GM23338 (cell line): ENCODE measurements at regions not wholly inside any gene's neighbourhood (a gene's known extent, or its start where the extent isn't known, plus 50 kb on each side); places are given as distances from the start of the nearest gene placed in this dataset.

Experiments
- ATAC-seq: fragments of 200-7000 bp; cut with Tn5 transposase; 3 replicates; pipeline ENCODE4 v1.9.1; 2020
- DNase-seq: peaks from one replicate; pipeline ENCODE4 v3.0.0-alpha.2; 2015; ENCODE audit warnings: low spot score
- H2AFZ ChIP-seq: fragments of 200-600 bp; sonication (generic); 2 replicates; pipeline ENCODE4 v1.8.0; 2016; ENCODE audit warnings: antibody characterized with exemption, mild to moderate bottlenecking, moderate library complexity
- H3F3A ChIP-seq: fragments of 200-600 bp; sonication (generic); replicated peaks from 2 replicates; pipeline ENCODE4 v1.8.0; 2017; ENCODE audit warnings: antibody characterized with exemption, mixed run types, low read depth
- H3K27ac ChIP-seq: fragments of 200-600 bp; sonication (generic); 2 replicates; pipeline ENCODE4 v1.6.1; 2016; ENCODE audit warnings: low read depth
- H3K27me3 ChIP-seq: fragments of 200-600 bp; sonication (generic); 2 replicates; pipeline ENCODE4 v1.8.0; 2016; ENCODE audit warnings: mild to moderate bottlenecking, mixed run types, moderate library complexity; ENCODE audit not compliant: insufficient read depth
- H3K36me3 ChIP-seq: fragments of 200-600 bp; sonication (generic); 2 replicates; pipeline ENCODE4 v1.8.0; 2016; ENCODE audit warnings: mild to moderate bottlenecking; ENCODE audit not compliant: insufficient read depth
- H3K4me1 ChIP-seq: fragments of 200-600 bp; sonication (generic); 2 replicates; pipeline ENCODE4 v1.8.0; 2016; ENCODE audit warnings: mild to moderate bottlenecking, moderate library complexity; ENCODE audit not compliant: insufficient read depth
- H3K4me2 ChIP-seq: fragments of 200-600 bp; sonication (generic); 2 replicates; pipeline ENCODE4 v1.7.1; 2017; ENCODE audit warnings: mixed run types
- H3K4me3 ChIP-seq: fragments of 200-600 bp; sonication (generic); 2 replicates; pipeline ENCODE4 v1.6.1; 2016; ENCODE audit warnings: mixed run types
- H3K79me2 ChIP-seq: fragments of 200-600 bp; sonication (generic); replicated peaks from 2 replicates; pipeline ENCODE4 v1.8.0; 2017; ENCODE audit warnings: mild to moderate bottlenecking; ENCODE audit not compliant: insufficient read depth
- H3K9me2 ChIP-seq: fragments of 200-600 bp; sonication (generic); 2 replicates; pipeline ENCODE4 v1.8.0; 2017; ENCODE audit not compliant: insufficient read depth
- H4K20me1 ChIP-seq: fragments of 200-600 bp; sonication (generic); replicated peaks from 2 replicates; pipeline ENCODE4 v1.8.0; 2017; ENCODE audit warnings: mild to moderate bottlenecking; ENCODE audit not compliant: insufficient read depth
- H3K27ac Mint-ChIP-seq: 2 replicates; pipeline ENCODE4 v1.8.0; 2020; ENCODE audit warnings: inconsistent platforms, mild to moderate bottlenecking, moderate library complexity, mixed read lengths
- H3K27me3 Mint-ChIP-seq: 3 replicates; pipeline ENCODE4 v1.8.0; 2022; ENCODE audit warnings: low read depth, mild to moderate bottlenecking, moderate library complexity, mixed read lengths, inconsistent platforms; ENCODE audit not compliant: insufficient read depth, poor library complexity
- H3K36me3 Mint-ChIP-seq: 3 replicates; pipeline ENCODE4 v1.8.0; 2021; ENCODE audit warnings: low read depth, mild to moderate bottlenecking, inconsistent platforms, moderate library complexity, mixed read lengths
- H3K4me1 Mint-ChIP-seq: 3 replicates; pipeline ENCODE4 v1.8.0; 2020; ENCODE audit warnings: mild to moderate bottlenecking, inconsistent platforms, mixed read lengths
- H3K4me3 Mint-ChIP-seq: 3 replicates; pipeline ENCODE4 v1.8.0; 2021; ENCODE audit warnings: moderate library complexity, mild to moderate bottlenecking, inconsistent platforms, mixed read lengths
- H3K9me3 Mint-ChIP-seq: 3 replicates; pipeline ENCODE4 v1.8.0; 2020; ENCODE audit warnings: moderate library complexity, mild to moderate bottlenecking, inconsistent platforms, mixed read lengths
- CREB1 ChIP-seq: fragments of 250-450 bp; sonication (Bioruptor Pico); IDR thresholded peaks from 2 replicates; pipeline ENCODE4 v1.5.0; 2020; ENCODE audit warnings: low read depth, mild to moderate bottlenecking, moderate library complexity
- EZH2 ChIP-seq: fragments of 200-600 bp; sonication (generic); IDR thresholded peaks from one replicate; pipeline ENCODE4 v1.8.0; 2017; ENCODE audit warnings: antibody characterized with exemption, mild to moderate bottlenecking, low read depth; ENCODE audit not compliant: unreplicated experiment
- EZH2phosphoT487 ChIP-seq: fragments of 200-600 bp; sonication (generic); IDR thresholded peaks from one replicate; pipeline ENCODE4 v1.8.1; 2018; ENCODE audit warnings: antibody characterized with exemption; ENCODE audit not compliant: unreplicated experiment
- JUNB ChIP-seq: IDR thresholded peaks from one replicate; pipeline ENCODE4 v1.6.1; 2016; ENCODE audit warnings: antibody characterized with exemption; ENCODE audit not compliant: unreplicated experiment
- NANOG ChIP-seq: IDR thresholded peaks from 2 replicates; pipeline ENCODE4 v1.6.1; 2016; ENCODE audit warnings: antibody characterized with exemption, borderline replicate concordance
- POLR2AphosphoS5 ChIP-seq: IDR thresholded peaks from 2 replicates; pipeline ENCODE4 v1.6.1; 2016; ENCODE audit warnings: antibody characterized with exemption, low read depth
- STAT1 ChIP-seq: IDR thresholded peaks from one replicate; pipeline ENCODE4 v1.6.1; 2016; ENCODE audit warnings: antibody characterized with exemption; ENCODE audit not compliant: unreplicated experiment
- ZNF331 ChIP-seq: fragments of 250-450 bp; sonication (Bioruptor Pico); IDR thresholded peaks from 2 replicates; pipeline ENCODE4 v1.5.0; 2020; ENCODE audit warnings: low read depth, mild to moderate bottlenecking, moderate library complexity
- TF ChIP-seq, protein P1 (sequence below): IDR thresholded peaks from 2 replicates; pipeline ENCODE4 v1.6.1; 2016; ENCODE audit warnings: antibody characterized with exemption
- TF ChIP-seq, protein P2 (sequence below), 2 experiments: fragments of 200-600 bp in 1 of 2; sonication (generic) in 1 of 2; conservative IDR thresholded peaks; 2 replicates each; pipeline versions ENCODE4 v1.5.1 to v1.6.1; 2016 to 2017; ENCODE audit warnings: antibody characterized with exemption in 2 of 2, low read depth in 2 of 2, mild to moderate bottlenecking in 2 of 2, moderate library complexity in 1 of 2
- TF ChIP-seq, protein P3 (sequence below): IDR thresholded peaks from one replicate; pipeline ENCODE4 v1.6.1; 2018; ENCODE audit warnings: antibody characterized with exemption; ENCODE audit not compliant: unreplicated experiment
- TF ChIP-seq, protein P4 (sequence below): fragments of 250-450 bp; sonication (Bioruptor Pico); IDR thresholded peaks from 2 replicates; pipeline ENCODE4 v1.5.0; 2020; ENCODE audit warnings: mild to moderate bottlenecking, moderate library complexity

- TF ChIP-seq, protein P1, sequence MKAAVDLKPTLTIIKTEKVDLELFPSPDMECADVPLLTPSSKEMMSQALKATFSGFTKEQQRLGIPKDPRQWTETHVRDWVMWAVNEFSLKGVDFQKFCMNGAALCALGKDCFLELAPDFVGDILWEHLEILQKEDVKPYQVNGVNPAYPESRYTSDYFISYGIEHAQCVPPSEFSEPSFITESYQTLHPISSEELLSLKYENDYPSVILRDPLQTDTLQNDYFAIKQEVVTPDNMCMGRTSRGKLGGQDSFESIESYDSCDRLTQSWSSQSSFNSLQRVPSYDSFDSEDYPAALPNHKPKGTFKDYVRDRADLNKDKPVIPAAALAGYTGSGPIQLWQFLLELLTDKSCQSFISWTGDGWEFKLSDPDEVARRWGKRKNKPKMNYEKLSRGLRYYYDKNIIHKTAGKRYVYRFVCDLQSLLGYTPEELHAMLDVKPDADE, result no peak
Observed at GRCh38 chr18:78309307-78309706, 670.3 kb upstream of the SALL3 start (continued).

- ATAC-seq, result no peak
- no peak overlapping the region for H3K27ac Mint-ChIP-seq
- TF ChIP-seq, protein P1, result no peak
- TF ChIP-seq NANOG, result no peak
- TF ChIP-seq CREB1, result no peak
- TF ChIP-seq POLR2AphosphoS5, result no peak
- TF ChIP-seq EZH2, result no peak
- no peak for TF ChIP-seq STAT1
- no peak for TF ChIP-seq EZH2phosphoT487
- TF ChIP-seq, protein P2, sequence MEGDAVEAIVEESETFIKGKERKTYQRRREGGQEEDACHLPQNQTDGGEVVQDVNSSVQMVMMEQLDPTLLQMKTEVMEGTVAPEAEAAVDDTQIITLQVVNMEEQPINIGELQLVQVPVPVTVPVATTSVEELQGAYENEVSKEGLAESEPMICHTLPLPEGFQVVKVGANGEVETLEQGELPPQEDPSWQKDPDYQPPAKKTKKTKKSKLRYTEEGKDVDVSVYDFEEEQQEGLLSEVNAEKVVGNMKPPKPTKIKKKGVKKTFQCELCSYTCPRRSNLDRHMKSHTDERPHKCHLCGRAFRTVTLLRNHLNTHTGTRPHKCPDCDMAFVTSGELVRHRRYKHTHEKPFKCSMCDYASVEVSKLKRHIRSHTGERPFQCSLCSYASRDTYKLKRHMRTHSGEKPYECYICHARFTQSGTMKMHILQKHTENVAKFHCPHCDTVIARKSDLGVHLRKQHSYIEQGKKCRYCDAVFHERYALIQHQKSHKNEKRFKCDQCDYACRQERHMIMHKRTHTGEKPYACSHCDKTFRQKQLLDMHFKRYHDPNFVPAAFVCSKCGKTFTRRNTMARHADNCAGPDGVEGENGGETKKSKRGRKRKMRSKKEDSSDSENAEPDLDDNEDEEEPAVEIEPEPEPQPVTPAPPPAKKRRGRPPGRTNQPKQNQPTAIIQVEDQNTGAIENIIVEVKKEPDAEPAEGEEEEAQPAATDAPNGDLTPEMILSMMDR (conservative IDR thresholded peaks at IDR 0.05; ENCODE audit: low read depth in 2 of 2), result no peak
- TF ChIP-seq, protein P3, sequence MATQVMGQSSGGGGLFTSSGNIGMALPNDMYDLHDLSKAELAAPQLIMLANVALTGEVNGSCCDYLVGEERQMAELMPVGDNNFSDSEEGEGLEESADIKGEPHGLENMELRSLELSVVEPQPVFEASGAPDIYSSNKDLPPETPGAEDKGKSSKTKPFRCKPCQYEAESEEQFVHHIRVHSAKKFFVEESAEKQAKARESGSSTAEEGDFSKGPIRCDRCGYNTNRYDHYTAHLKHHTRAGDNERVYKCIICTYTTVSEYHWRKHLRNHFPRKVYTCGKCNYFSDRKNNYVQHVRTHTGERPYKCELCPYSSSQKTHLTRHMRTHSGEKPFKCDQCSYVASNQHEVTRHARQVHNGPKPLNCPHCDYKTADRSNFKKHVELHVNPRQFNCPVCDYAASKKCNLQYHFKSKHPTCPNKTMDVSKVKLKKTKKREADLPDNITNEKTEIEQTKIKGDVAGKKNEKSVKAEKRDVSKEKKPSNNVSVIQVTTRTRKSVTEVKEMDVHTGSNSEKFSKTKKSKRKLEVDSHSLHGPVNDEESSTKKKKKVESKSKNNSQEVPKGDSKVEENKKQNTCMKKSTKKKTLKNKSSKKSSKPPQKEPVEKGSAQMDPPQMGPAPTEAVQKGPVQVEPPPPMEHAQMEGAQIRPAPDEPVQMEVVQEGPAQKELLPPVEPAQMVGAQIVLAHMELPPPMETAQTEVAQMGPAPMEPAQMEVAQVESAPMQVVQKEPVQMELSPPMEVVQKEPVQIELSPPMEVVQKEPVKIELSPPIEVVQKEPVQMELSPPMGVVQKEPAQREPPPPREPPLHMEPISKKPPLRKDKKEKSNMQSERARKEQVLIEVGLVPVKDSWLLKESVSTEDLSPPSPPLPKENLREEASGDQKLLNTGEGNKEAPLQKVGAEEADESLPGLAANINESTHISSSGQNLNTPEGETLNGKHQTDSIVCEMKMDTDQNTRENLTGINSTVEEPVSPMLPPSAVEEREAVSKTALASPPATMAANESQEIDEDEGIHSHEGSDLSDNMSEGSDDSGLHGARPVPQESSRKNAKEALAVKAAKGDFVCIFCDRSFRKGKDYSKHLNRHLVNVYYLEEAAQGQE, result no peak
- TF ChIP-seq, protein P4, sequence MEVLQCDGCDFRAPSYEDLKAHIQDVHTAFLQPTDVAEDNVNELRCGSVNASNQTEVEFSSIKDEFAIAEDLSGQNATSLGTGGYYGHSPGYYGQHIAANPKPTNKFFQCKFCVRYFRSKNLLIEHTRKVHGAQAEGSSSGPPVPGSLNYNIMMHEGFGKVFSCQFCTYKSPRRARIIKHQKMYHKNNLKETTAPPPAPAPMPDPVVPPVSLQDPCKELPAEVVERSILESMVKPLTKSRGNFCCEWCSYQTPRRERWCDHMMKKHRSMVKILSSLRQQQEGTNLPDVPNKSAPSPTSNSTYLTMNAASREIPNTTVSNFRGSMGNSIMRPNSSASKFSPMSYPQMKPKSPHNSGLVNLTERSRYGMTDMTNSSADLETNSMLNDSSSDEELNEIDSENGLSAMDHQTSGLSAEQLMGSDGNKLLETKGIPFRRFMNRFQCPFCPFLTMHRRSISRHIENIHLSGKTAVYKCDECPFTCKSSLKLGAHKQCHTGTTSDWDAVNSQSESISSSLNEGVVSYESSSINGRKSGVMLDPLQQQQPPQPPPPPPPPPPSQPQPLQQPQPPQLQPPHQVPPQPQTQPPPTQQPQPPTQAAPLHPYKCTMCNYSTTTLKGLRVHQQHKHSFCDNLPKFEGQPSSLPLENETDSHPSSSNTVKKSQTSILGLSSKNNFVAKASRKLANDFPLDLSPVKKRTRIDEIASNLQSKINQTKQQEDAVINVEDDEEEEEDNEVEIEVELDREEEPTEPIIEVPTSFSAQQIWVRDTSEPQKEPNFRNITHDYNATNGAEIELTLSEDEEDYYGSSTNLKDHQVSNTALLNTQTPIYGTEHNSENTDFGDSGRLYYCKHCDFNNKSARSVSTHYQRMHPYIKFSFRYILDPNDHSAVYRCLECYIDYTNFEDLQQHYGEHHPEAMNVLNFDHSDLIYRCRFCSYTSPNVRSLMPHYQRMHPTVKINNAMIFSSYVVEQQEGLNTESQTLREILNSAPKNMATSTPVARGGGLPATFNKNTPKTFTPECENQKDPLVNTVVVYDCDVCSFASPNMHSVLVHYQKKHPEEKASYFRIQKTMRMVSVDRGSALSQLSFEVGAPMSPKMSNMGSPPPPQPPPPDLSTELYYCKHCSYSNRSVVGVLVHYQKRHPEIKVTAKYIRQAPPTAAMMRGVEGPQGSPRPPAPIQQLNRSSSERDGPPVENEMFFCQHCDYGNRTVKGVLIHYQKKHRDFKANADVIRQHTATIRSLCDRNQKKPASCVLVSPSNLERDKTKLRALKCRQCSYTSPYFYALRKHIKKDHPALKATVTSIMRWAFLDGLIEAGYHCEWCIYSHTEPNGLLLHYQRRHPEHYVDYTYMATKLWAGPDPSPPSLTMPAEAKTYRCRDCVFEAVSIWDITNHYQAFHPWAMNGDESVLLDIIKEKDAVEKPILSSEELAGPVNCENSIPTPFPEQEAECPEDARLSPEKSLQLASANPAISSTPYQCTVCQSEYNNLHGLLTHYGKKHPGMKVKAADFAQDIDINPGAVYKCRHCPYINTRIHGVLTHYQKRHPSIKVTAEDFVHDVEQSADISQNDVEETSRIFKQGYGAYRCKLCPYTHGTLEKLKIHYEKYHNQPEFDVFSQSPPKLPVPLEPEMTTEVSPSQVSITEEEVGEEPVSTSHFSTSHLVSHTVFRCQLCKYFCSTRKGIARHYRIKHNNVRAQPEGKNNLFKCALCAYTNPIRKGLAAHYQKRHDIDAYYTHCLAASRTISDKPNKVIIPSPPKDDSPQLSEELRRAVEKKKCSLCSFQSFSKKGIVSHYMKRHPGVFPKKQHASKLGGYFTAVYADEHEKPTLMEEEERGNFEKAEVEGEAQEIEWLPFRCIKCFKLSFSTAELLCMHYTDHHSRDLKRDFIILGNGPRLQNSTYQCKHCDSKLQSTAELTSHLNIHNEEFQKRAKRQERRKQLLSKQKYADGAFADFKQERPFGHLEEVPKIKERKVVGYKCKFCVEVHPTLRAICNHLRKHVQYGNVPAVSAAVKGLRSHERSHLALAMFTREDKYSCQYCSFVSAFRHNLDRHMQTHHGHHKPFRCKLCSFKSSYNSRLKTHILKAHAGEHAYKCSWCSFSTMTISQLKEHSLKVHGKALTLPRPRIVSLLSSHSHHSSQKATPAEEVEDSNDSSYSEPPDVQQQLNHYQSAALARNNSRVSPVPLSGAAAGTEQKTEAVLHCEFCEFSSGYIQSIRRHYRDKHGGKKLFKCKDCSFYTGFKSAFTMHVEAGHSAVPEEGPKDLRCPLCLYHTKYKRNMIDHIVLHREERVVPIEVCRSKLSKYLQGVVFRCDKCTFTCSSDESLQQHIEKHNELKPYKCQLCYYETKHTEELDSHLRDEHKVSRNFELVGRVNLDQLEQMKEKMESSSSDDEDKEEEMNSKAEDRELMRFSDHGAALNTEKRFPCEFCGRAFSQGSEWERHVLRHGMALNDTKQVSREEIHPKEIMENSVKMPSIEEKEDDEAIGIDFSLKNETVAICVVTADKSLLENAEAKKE (CRISPR knock-in tag), result no peak
- TF ChIP-seq ZNF331, result no peak
- no peak for TF ChIP-seq JUNB
Observed at GRCh38 chr18:78309924-78310323, 669.7 kb upstream of the SALL3 start.

More at GRCh38 chr18:78309924-78310323, 669.7 kb upstream of the SALL3 start:
- Histone ChIP-seq H3K36me3 (peaks cover 4% of the 10 kb centered on the region; the same call in 1 of the 2 replicates), H2AFZ (no peak overlapping the region), H3K4me3 (no peak overlapping the region), H3K79me2 (no peaks in the 10 kb centered on the region), H3F3A (no peaks in the 10 kb centered on the region), H3K4me2 (no peak overlapping the region), H3K27ac (no peak overlapping the region), H3K9me2 (no peaks in the 10 kb centered on the region), H3K4me1 (no peaks in the 10 kb centered on the region), H4K20me1 (no peaks in the 10 kb centered on the region), H3K27me3 (no peaks in the 10 kb centered on the region)
- DNase-seq, result no peak
- Mint-ChIP-seq H3K9me3 (peaks cover 95% of the 10 kb centered on the region), H3K36me3 (peaks cover 45% of the 10 kb centered on the region), H3K4me3 (no peak overlapping the region), H3K27me3 (peaks cover 8% of the 10 kb centered on the region), H3K4me1 (no peaks in the 10 kb centered on the region)
